Adrenal gland (tissue), 5 donors: ENCODE measurements at regions not wholly inside any gene's neighbourhood (a gene's known extent, or its start where the extent isn't known, plus 50 kb on each side); places are given as distances from the start of the nearest gene placed in this dataset.

Source experiments
- POLR2A ChIP-seq, 2 donors: fragments of 450-650 bp; IDR thresholded peaks; one replicate each; pipeline ENCODE4 v1.6.1; 2017; ENCODE audit warnings: antibody characterized with exemption in 2 of 2, mild to moderate bottlenecking in 2 of 2, moderate library complexity in 1 of 2
- TF ChIP-seq, protein P1 (sequence below), 6 experiments: fragments of 450-650 bp in 4 of 6; fragments of 200-600 bp in 2 of 6; sonication (generic) in 1 of 6; IDR thresholded peaks; 1 replicate in 5 of 6; 2 replicates in 1 of 6; pipeline versions ENCODE4 v1.5.1 to v1.8.0; 2016 to 2021; ENCODE audit warnings: antibody characterized with exemption in 6 of 6, mild to moderate bottlenecking in 2 of 6, moderate library complexity in 1 of 6
- donor health status: DM: no; HTN: no; CAD: no.

DNA sequence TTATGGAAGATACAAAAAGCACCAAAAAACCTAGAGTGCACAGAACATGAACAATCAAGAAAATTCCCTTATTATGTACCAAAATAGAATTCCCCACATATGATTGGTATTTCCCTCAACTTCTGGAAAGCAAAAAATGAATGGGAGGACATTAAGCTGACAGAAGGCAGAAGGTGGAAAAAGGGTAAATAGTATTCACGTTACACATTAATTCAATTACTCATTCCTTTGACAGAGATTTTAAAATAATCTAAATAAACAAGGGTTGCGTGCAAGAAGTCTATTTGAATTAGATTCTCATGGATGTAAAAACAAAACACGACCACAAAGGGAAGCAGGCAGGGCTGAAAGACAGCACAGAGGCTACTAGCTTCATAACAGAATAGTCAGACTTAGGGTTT is 260.5 kb upstream of the ZPLD1 start:
- TF ChIP-seq POLR2A (IDR thresholded peaks at IDR 0.05): no peak
- TF ChIP-seq, protein P1, sequence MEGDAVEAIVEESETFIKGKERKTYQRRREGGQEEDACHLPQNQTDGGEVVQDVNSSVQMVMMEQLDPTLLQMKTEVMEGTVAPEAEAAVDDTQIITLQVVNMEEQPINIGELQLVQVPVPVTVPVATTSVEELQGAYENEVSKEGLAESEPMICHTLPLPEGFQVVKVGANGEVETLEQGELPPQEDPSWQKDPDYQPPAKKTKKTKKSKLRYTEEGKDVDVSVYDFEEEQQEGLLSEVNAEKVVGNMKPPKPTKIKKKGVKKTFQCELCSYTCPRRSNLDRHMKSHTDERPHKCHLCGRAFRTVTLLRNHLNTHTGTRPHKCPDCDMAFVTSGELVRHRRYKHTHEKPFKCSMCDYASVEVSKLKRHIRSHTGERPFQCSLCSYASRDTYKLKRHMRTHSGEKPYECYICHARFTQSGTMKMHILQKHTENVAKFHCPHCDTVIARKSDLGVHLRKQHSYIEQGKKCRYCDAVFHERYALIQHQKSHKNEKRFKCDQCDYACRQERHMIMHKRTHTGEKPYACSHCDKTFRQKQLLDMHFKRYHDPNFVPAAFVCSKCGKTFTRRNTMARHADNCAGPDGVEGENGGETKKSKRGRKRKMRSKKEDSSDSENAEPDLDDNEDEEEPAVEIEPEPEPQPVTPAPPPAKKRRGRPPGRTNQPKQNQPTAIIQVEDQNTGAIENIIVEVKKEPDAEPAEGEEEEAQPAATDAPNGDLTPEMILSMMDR (IDR thresholded peaks at IDR 0.05): no peak
